OCI-LY7 (cell line): ENCODE measurements at regions not wholly inside any gene's neighbourhood (a gene's known extent, or its start where the extent isn't known, plus 50 kb on each side); places are given as distances from the start of the nearest gene placed in this dataset.

Source experiments
- CTCF ChIP-seq: fragments of 200-600 bp; sonication (generic); conservative IDR thresholded peaks from 2 replicates; pipeline ENCODE4 v1.5.1; 2014; ENCODE audit warnings: mild to moderate bottlenecking, antibody characterized with exemption, low read length, moderate library complexity, mixed read lengths
- EZH2phosphoT487 ChIP-seq: fragments of 200-600 bp; sonication (generic); IDR thresholded peaks from 2 replicates; pipeline ENCODE4 v1.6.1; 2018; ENCODE audit warnings: low read depth, borderline replicate concordance, mild to moderate bottlenecking, mixed run types, antibody characterized with exemption, low read length, moderate library complexity, mixed read lengths

GRCh38 chr1:114298008-114298407 lies 144.3 kb upstream of the SYT6 start:
- TF ChIP-seq CTCF (no peak), EZH2phosphoT487 (no peak)
